Right lobe of liver (tissue), 4 donors: ENCODE measurements at regions not wholly inside any gene's neighbourhood (a gene's known extent, or its start where the extent isn't known, plus 50 kb on each side); places are given as distances from the start of the nearest gene placed in this dataset.
"Not testable (repeated sequence)": the region's sequence is repeated elsewhere in the genome, so short reads cannot be mapped to it uniquely, and the experiment has no call there.

Experiments
- CTCF ChIP-seq, 4 donors: fragments of 200-600 bp in 3 of 4; fragments of 450-650 bp in 1 of 4; IDR thresholded peaks; one replicate each; pipeline versions ENCODE4 v1.5.1 to v1.8.0; 2016 to 2022; ENCODE audit warnings: antibody characterized with exemption in 4 of 4, mild to moderate bottlenecking in 2 of 4
- POLR2A ChIP-seq: fragments of 450-650 bp; IDR thresholded peaks from one replicate; pipeline ENCODE4 v1.6.1; 2017; ENCODE audit warnings: antibody characterized with exemption, mild to moderate bottlenecking
- donor health status: DM: no; HTN: no; CAD: no.
- donor health status: DM: no; HTN: no; CAD: no.
- donor health status: DM: no; HTN: yes; CAD: no.

GRCh38 chr13:18895411-18895810 is 286.2 kb downstream of the TUBA3C start:
- TF ChIP-seq CTCF (IDR thresholded peaks at IDR 0.05); POLR2A: not testable (repeated sequence)
